Body of pancreas (tissue), 4 donors: ENCODE measurements at regions not wholly inside any gene's neighbourhood (a gene's known extent, or its start where the extent isn't known, plus 50 kb on each side); places are given as distances from the start of the nearest gene placed in this dataset.

Experiments
- POLR2A ChIP-seq, 3 donors: fragments of 450-650 bp; IDR thresholded peaks; one replicate each; pipeline ENCODE4 v1.6.1; 2016; ENCODE audit warnings: antibody characterized with exemption in 3 of 3, mild to moderate bottlenecking in 2 of 3
- TF ChIP-seq, protein P1 (sequence below), 7 experiments: fragments of 450-650 bp in 4 of 7; fragments of 200-600 bp in 3 of 7; sonication (generic) in 3 of 7; IDR thresholded peaks; one replicate each; pipeline ENCODE4 v1.5.1; 2016 to 2019; ENCODE audit warnings: antibody characterized with exemption in 7 of 7

GRCh38 chr1:82762829-82763532, 962.2 kb downstream of the ADGRL2 start:
- no peak for TF ChIP-seq POLR2A (IDR thresholded peaks at IDR 0.05)
- TF ChIP-seq, protein P1, sequence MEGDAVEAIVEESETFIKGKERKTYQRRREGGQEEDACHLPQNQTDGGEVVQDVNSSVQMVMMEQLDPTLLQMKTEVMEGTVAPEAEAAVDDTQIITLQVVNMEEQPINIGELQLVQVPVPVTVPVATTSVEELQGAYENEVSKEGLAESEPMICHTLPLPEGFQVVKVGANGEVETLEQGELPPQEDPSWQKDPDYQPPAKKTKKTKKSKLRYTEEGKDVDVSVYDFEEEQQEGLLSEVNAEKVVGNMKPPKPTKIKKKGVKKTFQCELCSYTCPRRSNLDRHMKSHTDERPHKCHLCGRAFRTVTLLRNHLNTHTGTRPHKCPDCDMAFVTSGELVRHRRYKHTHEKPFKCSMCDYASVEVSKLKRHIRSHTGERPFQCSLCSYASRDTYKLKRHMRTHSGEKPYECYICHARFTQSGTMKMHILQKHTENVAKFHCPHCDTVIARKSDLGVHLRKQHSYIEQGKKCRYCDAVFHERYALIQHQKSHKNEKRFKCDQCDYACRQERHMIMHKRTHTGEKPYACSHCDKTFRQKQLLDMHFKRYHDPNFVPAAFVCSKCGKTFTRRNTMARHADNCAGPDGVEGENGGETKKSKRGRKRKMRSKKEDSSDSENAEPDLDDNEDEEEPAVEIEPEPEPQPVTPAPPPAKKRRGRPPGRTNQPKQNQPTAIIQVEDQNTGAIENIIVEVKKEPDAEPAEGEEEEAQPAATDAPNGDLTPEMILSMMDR (IDR thresholded peaks at IDR 0.05): no peak
